ENCODE measurements at regions not wholly inside any gene's neighbourhood (a gene's known extent, or its start where the extent isn't known, plus 50 kb on each side); places are given as distances from the start of the nearest gene placed in this dataset.

DNA sequence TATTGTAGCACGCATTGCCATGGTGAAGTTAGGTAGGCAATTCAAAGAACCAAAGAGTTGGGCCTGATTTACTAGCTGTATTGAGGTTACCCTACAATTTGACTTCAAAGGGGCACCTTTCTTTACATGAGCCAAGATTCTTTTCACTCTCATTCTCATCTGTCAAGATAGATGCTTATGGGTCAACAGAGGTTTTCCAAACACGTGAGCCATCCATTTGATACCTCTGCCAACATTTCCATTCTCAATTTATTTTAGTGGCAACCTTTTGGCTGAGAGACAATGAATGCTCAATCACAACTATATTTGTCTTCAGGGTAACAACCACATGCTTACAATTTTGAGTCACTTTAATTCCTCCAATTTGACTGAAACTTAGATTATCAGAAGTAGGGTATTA is 370.6 kb upstream of the CDH20 start:
- TF ChIP-seq POLR2AphosphoS5 (IDR thresholded peaks at IDR 0.05; ENCODE audit: low read depth, low read length) (no peak), POLR2A (IDR thresholded peaks at IDR 0.05; ENCODE audit: low read depth, low read length) (no peak), TAF1 (IDR thresholded peaks at IDR 0.05; ENCODE audit: borderline replicate concordance, low read depth, low read length) (no peak)
